Neural cell (in vitro differentiated cells): ENCODE measurements at regions not wholly inside any gene's neighbourhood (a gene's known extent, or its start where the extent isn't known, plus 50 kb on each side); places are given as distances from the start of the nearest gene placed in this dataset.

Experiments used
- H2AFZ ChIP-seq: fragments of 200-600, 300-800 bp; sonication (generic), shearing (Covaris generic); 2 replicates; pipeline ENCODE4 v1.6.0; 2014; ENCODE audit warnings: low read depth, mild to moderate bottlenecking, antibody characterized with exemption, low read length, moderate library complexity
- H3F3A ChIP-seq: fragments of 200-600 bp; shearing (Covaris generic); 2 replicates; pipeline ENCODE4 v1.6.1; 2016; ENCODE audit warnings: mild to moderate bottlenecking, moderate library complexity, mixed read lengths, antibody characterized with exemption, low read length; ENCODE audit not compliant: insufficient read depth, poor library complexity, severe bottlenecking
- H3K27ac ChIP-seq: fragments of 200-600, 300-800 bp; sonication (generic), shearing (Covaris generic); 2 replicates; pipeline ENCODE4 v1.5.1; 2014; ENCODE audit warnings: mild to moderate bottlenecking, low read length, moderate library complexity
- H3K27me3 ChIP-seq: fragments of 300-800, 200-600 bp; sonication (generic), shearing (Covaris generic); 2 replicates; pipeline ENCODE4 v1.6.0; 2014; ENCODE audit warnings: mild to moderate bottlenecking, low read depth, low read length, moderate library complexity; ENCODE audit not compliant: insufficient read depth
- H3K36me3 ChIP-seq: fragments of 300-800, 200-600 bp; sonication (generic), shearing (Covaris generic); 2 replicates; pipeline ENCODE4 v1.5.1; 2014; ENCODE audit warnings: mild to moderate bottlenecking, antibody characterized with exemption, low read length, moderate library complexity; ENCODE audit not compliant: insufficient read depth
- H3K4me2 ChIP-seq: fragments of 300-800, 200-600 bp; sonication (generic), shearing (Covaris generic); 2 replicates; pipeline ENCODE4 v1.6.0; 2014; ENCODE audit warnings: mild to moderate bottlenecking, low read length
- H3K4me3 ChIP-seq: fragments of 300-800, 200-600 bp; sonication (generic), shearing (Covaris generic); 2 replicates; pipeline ENCODE4 v1.5.1; 2014; ENCODE audit warnings: mild to moderate bottlenecking, low read length, moderate library complexity
- H3K79me2 ChIP-seq: fragments of 200-600 bp; shearing (Covaris generic); replicated peaks from 2 replicates; pipeline ENCODE4 v1.6.0; 2014; ENCODE audit warnings: mild to moderate bottlenecking, low read length, moderate library complexity; ENCODE audit not compliant: insufficient read depth
- H3K9ac ChIP-seq: fragments of 300-800, 200-600 bp; sonication (generic), shearing (Covaris generic); 2 replicates; pipeline ENCODE4 v1.6.1; 2016; ENCODE audit warnings: mild to moderate bottlenecking, low read length, mixed read lengths
- H3K9me2 ChIP-seq: fragments of 200-600 bp; shearing (Covaris generic); 2 replicates; pipeline ENCODE4 v1.6.1; 2016; ENCODE audit warnings: mild to moderate bottlenecking, low read length, mixed read lengths; ENCODE audit not compliant: insufficient read depth
- H3K9me3 ChIP-seq: fragments of 200-600, 300-800 bp; sonication (generic), shearing (Covaris generic); 2 replicates; pipeline ENCODE4 v1.6.1; 2016; ENCODE audit warnings: mild to moderate bottlenecking, mixed run types, low read length, moderate library complexity, mixed read lengths
- H4K20me1 ChIP-seq: fragments of 200-600 bp; shearing (Covaris generic); 2 replicates; pipeline ENCODE4 v1.6.1; 2016; ENCODE audit warnings: mild to moderate bottlenecking, mixed run types; ENCODE audit not compliant: insufficient read depth
- CTCF ChIP-seq: fragments of 450-650 bp; IDR thresholded peaks from 2 replicates; pipeline ENCODE4 v1.5.1; 2014; ENCODE audit warnings: antibody characterized with exemption, mild to moderate bottlenecking, moderate library complexity; ENCODE audit not compliant: poor library complexity, severe bottlenecking
- EP300 ChIP-seq: fragments of 450-650 bp; conservative IDR thresholded peaks from 2 replicates; pipeline ENCODE4 v1.6.1; 2014; ENCODE audit warnings: antibody characterized with exemption, mild to moderate bottlenecking, moderate library complexity; ENCODE audit not compliant: poor library complexity, severe bottlenecking
- EZH2 ChIP-seq: fragments of 200-600, 300-800 bp; shearing (Covaris generic), sonication (generic); IDR thresholded peaks from 2 replicates; pipeline ENCODE4 v1.6.1; 2014; ENCODE audit warnings: antibody characterized with exemption, low read length, borderline replicate concordance, mild to moderate bottlenecking; ENCODE audit not compliant: insufficient read depth, poor library complexity, severe bottlenecking
- MXI1 ChIP-seq: fragments of 450-650 bp; conservative IDR thresholded peaks from 2 replicates; pipeline ENCODE4 v1.6.1; 2014; ENCODE audit warnings: antibody characterized with exemption, mild to moderate bottlenecking; ENCODE audit not compliant: poor library complexity, severe bottlenecking
- POLR2AphosphoS5 ChIP-seq: IDR thresholded peaks from 2 replicates; pipeline ENCODE4 v1.6.1; 2012
- RAD21 ChIP-seq: fragments of 450-650 bp; conservative IDR thresholded peaks from 2 replicates; pipeline ENCODE4 v1.6.1; 2014; ENCODE audit warnings: antibody characterized with exemption, mild to moderate bottlenecking, moderate library complexity
- REST ChIP-seq: IDR thresholded peaks from 2 replicates; pipeline ENCODE4 v1.6.1; 2012; ENCODE audit warnings: borderline replicate concordance
- SMC3 ChIP-seq: fragments of 450-650 bp; conservative IDR thresholded peaks from 2 replicates; pipeline ENCODE4 v1.6.1; 2014; ENCODE audit warnings: antibody characterized with exemption, mild to moderate bottlenecking, moderate library complexity; ENCODE audit not compliant: poor library complexity
- TAF1 ChIP-seq: IDR thresholded peaks from 2 replicates; pipeline ENCODE4 v1.6.1; 2012; ENCODE audit warnings: low read depth

GRCh38 chr1:116268211-116268610 lies 104.8 kb upstream of the ATP1A1 start:
- Histone ChIP-seq H4K20me1 (no peaks in the 10 kb centered on the region), H2AFZ (no peak overlapping the region), H3K9ac (no peak overlapping the region), H3K9me2 (no peaks in the 10 kb centered on the region), H3K4me2 (no peak overlapping the region), H3K27me3 (no peaks in the 10 kb centered on the region), H3K9me3 (no peaks in the 10 kb centered on the region), H3K27ac (no peak overlapping the region), H3K4me3 (no peak overlapping the region), H3K36me3 (no peaks in the 10 kb centered on the region), H3K79me2 (no peaks in the 10 kb centered on the region), H3F3A (no peaks in the 10 kb centered on the region)
- TF ChIP-seq TAF1 (no peak), EZH2 (no peak), RAD21 (no peak), REST (no peak), MXI1 (no peak), SMC3 (no peak), POLR2AphosphoS5 (no peak), EP300 (no peak), CTCF (no peak)

- no peaks in the 10 kb centered on the region for H3K36me3 ChIP-seq
- no peaks in the 10 kb centered on the region for H4K20me1 ChIP-seq
- no peak overlapping the region for H3K9ac ChIP-seq
- no peaks in the 10 kb centered on the region for H3K9me2 ChIP-seq
- H3K27ac ChIP-seq, result no peak overlapping the region
- H3F3A ChIP-seq, result no peaks in the 10 kb centered on the region
- no peak overlapping the region for H2AFZ ChIP-seq
- no peak overlapping the region for H3K4me3 ChIP-seq
- H3K27me3 ChIP-seq, result no peaks in the 10 kb centered on the region
- no peaks in the 10 kb centered on the region for H3K9me3 ChIP-seq
- H3K79me2 ChIP-seq, result no peaks in the 10 kb centered on the region
- H3K4me2 ChIP-seq, result no peak overlapping the region
- no peak for TF ChIP-seq POLR2AphosphoS5
These were observed 102.6 kb upstream of the ATP1A1 start for GRCh38 chr1:116270316-116271057.
